ENCODE measurements at regions not wholly inside any gene's neighbourhood (a gene's known extent, or its start where the extent isn't known, plus 50 kb on each side); places are given as distances from the start of the nearest gene placed in this dataset.
"Not testable (repeated sequence)": the region's sequence is repeated elsewhere in the genome, so short reads cannot be mapped to it uniquely, and the experiment has no call there.

DNA sequence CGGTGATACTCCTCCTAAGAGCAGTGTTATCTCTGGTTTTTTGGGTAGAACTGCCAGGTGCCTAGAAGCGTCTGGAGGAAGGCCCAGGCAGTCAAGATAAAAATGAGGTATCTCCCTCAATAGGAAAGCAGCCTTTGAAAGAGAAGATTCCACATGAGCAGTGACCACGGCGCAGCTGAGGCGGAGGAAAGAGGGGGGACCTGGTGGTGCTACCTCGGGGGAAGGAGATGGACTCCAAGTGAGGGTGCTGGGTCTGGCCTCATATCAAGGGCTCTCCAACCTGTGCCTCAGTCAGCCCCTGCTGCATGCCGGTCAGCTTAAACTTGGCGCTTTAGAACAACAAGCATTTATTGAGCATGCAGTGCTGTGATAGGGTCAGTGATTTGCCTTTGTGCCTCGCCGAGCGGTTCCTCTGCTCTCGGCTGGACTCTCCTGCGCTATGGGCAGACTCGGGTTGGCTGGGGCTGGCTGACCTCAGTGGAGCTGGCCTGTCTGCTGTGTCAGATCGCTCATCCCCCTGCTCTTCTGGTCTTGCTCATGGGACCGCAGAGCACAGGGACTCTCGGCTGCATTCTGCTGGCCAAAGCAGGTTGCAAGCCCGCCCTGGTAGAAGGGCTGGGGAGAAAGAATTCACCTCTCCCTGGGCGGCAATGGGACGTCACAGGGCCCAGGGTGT is 121.1 kb upstream of the IRX4 start:
- no peak for TF ChIP-seq ZNF274 (IDR thresholded peaks at IDR 0.05; ENCODE audit: low read depth, low read length)
- no peak overlapping the region for H3K4me3 ChIP-seq (ENCODE audit: low read length)

DNA sequence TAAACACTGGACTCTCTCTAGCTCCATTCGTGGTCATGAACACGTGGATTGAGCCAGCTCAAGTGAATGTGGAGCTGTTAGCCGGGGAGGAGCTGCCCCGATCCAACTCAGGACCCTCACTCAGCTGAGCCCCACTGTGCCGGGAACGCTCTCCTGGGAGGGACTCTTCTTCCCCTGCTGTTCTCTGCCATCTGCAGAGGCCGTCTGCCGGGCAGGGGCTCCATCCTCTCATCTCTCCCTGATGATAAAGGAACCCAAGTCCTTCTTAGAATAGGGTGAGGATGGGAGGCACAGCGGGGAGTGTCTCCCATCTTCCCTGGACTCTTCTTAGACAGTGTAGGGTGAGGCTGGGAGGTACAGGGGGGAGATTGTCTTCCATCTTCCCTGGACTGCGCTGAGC is 120.5 kb upstream of the IRX4 start:
- H3K4me3 ChIP-seq (ENCODE audit: low read length), result no peak overlapping the region
- no peak for TF ChIP-seq ZNF274 (IDR thresholded peaks at IDR 0.05; ENCODE audit: low read depth, low read length)

DNA sequence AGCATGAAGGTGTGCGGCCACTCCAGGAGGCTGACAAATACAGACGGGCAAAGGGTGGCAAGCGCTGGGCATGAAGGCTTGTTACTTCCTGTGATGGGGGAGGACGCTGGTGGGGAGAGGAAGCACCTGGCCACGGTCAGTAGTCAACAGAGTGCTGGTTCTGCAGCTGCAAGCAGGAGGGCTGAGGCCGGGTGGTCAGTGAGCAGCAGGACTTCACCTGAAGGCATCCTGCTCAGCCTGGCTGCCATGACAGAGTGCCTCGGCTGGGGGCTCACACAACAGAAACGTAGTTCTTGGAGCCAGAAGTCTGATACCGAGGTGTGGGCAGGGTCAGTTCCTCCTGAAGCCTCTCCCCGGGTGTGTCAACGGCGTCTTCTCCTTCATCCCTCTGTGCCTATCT is 118.6 kb upstream of the IRX4 start:
- TF ChIP-seq ZNF274 (IDR thresholded peaks at IDR 0.05; ENCODE audit: low read depth, low read length), result no peak
- no peak overlapping the region for H3K4me3 ChIP-seq (ENCODE audit: low read length)

DNA sequence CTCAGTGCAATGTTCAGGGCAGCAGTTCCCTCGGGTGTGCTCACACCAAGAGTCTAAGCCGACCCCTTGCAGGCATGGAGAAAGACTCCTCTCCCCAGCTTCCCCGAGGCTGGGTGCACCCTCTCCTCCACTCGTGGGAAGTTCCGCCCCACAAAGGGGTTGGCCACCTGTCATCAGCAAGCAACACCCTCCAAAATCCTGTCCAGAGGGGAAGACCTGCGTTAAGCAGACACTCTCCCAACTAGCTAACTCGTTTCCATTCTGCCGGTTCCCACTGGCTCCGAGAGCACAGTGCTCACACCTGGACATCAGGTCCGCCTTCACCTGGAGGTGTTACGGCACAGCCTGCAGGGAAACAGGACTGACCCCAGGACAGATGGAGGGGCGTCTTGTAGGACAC is 117.9 kb upstream of the IRX4 start:
- H3K4me3 ChIP-seq (ENCODE audit: low read length), result no peak overlapping the region
- TF ChIP-seq ZNF274 (IDR thresholded peaks at IDR 0.05; ENCODE audit: low read depth, low read length), result no peak

DNA sequence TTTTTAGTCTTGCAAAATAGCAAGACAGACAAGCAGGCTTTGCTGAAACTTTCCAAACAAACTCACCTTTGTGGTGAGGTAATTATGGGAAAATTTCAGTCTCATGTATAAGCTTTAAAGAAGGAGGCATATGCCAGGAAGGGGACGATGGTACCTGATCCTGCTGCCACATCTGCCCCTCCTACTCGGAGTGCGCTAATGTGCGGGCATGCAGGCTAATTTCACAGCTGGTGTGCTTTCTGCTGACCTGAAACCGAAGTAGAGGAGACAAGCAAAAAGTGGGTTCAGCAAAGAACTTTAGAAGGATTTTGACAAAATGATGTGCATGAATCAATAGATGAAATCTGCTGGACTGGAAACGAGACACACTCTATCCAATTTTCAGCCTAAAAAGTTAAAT is 117.1 kb upstream of the IRX4 start:
- H3K4me3 ChIP-seq (ENCODE audit: low read length), result no peak overlapping the region
- no peak for TF ChIP-seq ZNF274 (IDR thresholded peaks at IDR 0.05; ENCODE audit: low read depth, low read length)

DNA sequence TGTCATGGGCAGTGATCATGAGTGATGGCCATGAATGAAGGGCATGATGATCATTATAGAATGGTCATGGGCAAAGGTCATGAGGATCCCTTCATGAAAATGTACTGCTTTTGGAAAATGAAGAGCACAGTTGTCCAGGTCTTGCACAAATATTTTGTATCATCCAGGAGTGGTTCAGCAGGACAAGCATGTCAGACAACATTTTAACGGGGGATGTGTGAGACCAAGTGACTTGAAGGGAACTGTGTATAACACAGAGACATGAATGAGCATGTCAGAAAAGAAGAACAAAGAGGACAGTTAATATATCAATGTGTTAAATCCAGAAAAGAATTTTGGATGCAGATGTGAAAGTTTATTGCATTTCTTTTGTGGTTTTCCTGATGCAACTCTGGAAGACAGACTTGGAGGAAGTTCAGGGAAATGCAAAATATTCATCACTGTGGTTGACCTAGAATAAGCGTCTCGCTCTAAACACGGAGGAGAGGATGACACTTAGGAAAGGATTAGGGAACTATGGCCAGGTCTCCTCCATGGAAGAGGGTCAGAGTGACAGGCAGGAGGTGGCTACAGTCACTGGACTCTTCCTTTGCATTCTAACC is 116.1 kb upstream of the IRX4 start:
- TF ChIP-seq ZNF274 (IDR thresholded peaks at IDR 0.05; ENCODE audit: low read depth, low read length), result no peak
- no peak overlapping the region for H3K4me3 ChIP-seq (ENCODE audit: low read length)

DNA sequence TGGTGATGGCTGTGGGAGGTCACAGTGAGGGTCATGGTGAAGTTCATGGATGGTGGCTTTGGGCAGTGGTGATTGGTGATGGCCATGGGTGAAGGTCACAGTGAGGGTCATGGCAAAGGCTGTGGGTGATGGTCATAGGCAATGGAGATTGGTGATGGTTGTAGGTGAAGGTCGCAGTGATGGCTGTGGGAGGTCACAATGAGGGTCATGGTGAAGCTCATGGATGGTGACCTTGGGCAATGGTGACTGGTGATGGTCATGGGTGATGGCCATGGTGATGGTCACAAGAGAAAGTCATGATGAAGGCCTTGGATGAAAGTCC is 115.6 kb upstream of the IRX4 start:
- no peak overlapping the region for H3K4me3 ChIP-seq (ENCODE audit: low read length)
- TF ChIP-seq ZNF274 (IDR thresholded peaks at IDR 0.05; ENCODE audit: low read depth, low read length), result no peak

DNA sequence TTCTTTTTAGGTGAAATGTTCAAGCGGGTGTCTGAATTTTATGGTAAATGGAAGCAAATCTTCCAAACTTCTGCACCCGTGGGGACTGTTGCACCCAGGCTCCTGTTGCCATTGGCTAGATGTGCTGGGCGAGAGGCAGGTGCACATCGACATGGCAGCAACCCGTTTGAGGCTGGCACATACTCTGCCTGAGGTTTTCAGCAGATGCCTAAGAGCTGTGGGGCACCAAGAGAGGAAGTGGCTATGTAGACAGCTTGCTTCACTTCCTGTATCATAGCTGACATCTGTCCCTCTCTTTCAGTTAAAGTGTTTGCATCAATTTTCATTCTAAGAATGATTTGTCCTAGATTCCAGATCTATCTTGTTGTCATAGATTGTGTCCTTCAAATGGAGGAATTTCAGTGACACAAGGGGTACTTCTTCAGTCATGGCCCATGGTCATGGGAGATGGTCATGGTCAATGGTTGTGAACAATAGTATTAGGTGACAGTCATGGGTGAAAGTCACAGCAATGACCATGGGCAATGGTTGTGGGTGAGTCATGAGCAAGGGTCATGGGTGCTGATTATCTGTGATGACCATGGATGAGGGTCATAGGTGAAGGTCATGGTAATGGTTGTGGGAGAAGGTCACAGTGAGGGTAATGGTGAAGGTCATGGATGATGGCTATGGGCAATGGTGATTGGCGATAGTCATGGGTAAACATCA is 115.1 kb upstream of the IRX4 start:
- no peak overlapping the region for H3K4me3 ChIP-seq (ENCODE audit: low read length)
- no peak for TF ChIP-seq ZNF274 (IDR thresholded peaks at IDR 0.05; ENCODE audit: low read depth, low read length)

DNA sequence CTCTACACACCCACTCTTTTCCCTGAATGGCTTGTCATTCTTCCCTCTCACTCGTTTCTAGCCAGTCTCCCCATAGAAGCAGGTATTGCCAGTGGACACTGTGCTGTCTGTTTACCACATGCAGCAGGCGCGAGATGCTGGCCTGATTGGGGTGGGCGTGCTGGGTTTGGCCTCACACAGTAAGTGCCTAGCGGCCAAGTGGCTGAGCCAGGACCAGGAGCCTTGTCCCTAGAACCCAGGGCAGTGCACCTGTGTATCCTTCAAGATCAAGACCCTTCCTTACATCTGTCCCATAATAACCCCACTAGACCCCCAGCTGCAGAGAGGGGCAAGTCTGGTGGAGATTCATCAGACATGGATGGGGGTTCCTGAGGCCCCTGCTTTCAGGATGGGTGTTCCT is 112.8 kb upstream of the IRX4 start:
- no peak for TF ChIP-seq ZNF274 (IDR thresholded peaks at IDR 0.05; ENCODE audit: low read depth, low read length)
- no peak overlapping the region for H3K4me3 ChIP-seq (ENCODE audit: low read length)

DNA sequence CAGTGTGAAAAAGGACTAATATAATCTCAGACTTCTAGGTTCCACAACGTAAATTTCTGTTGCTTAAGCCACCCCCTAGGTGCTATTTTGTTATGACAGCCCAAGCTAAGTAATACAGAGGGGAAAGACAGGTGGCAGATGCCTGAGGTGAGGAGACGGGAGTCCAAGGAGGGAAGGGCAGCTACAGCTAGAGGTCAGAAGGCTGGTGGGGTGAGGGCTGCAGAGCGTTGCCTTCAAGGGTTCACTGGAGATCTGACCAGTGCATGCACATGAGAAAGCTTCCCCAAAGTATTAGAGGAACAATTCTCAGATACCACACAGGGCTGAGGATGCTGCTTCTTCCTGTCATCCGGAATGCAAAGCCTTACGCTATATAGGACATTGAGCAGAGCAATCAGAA is 104.7 kb upstream of the IRX4 start:
- no peak overlapping the region for H3K4me3 ChIP-seq (ENCODE audit: low read length)
- TF ChIP-seq ZNF274 (IDR thresholded peaks at IDR 0.05; ENCODE audit: low read depth, low read length), result no peak

DNA sequence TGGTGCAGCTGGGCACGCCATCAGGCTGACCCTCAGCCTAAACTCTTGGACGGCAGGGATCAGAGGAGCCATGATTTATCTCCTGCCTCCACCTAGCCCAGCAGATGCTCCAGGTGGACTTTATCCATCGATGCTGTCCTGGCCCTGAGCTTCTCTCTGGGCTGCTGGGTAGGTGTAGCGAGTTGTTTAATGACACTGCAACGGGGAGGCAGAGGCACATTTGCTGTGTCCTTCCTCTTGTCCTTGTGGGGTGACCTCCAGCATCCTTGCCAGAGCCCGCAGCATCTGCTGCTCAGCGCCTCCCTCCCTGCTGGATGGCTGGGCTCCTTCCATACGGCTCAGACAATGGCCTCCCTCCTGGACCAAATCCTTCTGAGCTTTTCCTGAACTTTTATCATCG is 103.1 kb upstream of the IRX4 start:
- H3K4me3 ChIP-seq (ENCODE audit: low read length), result no peak overlapping the region
- TF ChIP-seq ZNF274 (IDR thresholded peaks at IDR 0.05; ENCODE audit: low read depth, low read length), result no peak

DNA sequence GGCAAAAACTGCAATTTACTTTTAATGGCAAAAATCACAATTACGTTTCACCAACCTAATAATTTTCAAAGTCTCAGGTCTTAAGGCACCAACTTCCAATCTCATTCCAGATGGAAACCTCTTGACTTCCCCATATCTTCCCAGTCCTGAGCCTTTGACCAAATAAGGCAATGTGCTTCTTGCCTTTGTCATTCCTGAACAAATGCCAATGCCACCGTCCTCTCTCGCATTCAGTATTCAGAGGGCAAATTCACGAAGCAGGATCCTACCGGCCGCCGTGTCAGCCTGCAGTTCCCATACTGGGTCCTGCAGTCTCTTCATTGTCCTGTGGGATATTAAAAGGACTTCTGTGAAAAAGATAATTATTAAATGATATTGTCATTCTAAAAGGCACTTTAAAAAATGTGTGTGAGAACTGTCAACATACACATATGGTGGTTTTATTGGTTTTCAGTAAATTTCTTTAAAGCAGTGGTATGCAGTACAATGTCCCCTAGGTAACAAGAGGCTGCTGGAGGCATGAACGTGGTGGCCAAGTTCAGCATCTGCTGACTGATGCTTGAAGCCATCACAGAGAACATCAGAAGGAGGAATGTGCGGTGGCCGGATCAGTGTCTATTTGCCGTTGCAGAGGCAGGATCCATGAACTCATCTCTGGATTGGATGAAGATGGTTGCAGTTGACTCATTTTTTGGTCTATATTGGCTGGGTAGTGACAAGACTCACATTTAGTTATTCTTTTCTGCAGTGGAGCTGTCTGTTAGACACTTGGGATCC is 101.4 kb upstream of the IRX4 start:
- no peak overlapping the region for H3K4me3 ChIP-seq (ENCODE audit: low read length)
- no peak for TF ChIP-seq ZNF274 (IDR thresholded peaks at IDR 0.05; ENCODE audit: low read depth, low read length)

DNA sequence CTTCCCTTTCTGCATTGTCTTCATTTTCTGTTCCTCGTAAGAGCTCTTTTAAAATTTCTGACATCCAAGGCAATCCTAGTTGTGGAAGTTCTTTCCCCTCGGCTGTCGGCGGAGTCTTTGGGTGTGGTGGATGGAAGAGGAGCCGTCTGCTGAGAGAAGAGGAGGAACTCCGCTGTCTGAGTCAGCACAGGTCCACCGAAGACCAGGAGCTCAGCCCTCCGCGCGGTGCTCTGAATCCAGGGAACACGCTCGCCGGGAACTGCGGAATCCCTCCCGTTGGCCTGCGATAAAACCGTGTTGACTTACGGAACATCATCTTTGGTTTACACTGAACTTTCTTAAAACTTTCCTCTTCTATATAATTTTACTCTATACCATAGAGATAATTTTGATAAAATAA is 100.7 kb upstream of the IRX4 start:
- TF ChIP-seq ZNF274 (IDR thresholded peaks at IDR 0.05; ENCODE audit: low read depth, low read length), result no peak
- H3K4me3 ChIP-seq (ENCODE audit: low read length), result no peak overlapping the region

DNA sequence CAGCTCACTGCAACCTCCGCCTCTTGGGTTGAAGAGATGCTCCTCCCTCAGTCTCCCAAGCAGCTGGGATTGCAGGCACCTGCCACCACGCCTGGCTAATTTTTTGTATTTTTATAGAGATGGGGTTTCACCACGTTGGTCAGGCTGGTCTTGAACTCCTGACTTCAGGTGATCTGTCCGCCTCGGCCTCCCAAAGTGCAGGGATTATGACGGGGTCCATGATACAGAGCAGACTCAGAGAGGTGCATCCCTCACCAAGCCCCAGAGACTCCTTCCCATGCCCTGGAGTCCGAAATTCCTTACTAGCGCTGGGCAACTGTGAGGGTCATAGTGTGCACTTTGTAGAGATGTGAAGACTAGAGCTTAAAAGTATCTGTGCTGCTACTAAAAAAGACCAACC is 99.8 kb upstream of the IRX4 start:
- not testable (repeated sequence) for H3K4me3 ChIP-seq (ENCODE audit: low read length)

Measured in GM08714 (cell line).